ENCODE measurements at regions not wholly inside any gene's neighbourhood (a gene's known extent, or its start where the extent isn't known, plus 50 kb on each side); places are given as distances from the start of the nearest gene placed in this dataset.

- Histone ChIP-seq H3K9ac (ENCODE audit: low read length) (no peak overlapping the region), H3K27me3 (ENCODE audit: low read length) (no peaks in the 10 kb centered on the region), H3K4me3 (ENCODE audit: insufficient read depth, low read length, poor library complexity, severe bottlenecking) (no peak overlapping the region), H3K27ac (ENCODE audit: low read depth, low read length) (no peak overlapping the region), H3K9me3 (ENCODE audit: insufficient read depth, low read length) (no peaks in the 10 kb centered on the region), H3F3A (ENCODE audit: insufficient read depth) (no peaks in the 10 kb centered on the region), H3K79me2 (ENCODE audit: insufficient read depth, low read length) (no peaks in the 10 kb centered on the region), H3K4me2 (ENCODE audit: low read depth, low read length, poor library complexity, severe bottlenecking) (no peak overlapping the region), H3K36me3 (ENCODE audit: low read length) (no peaks in the 10 kb centered on the region), H2AFZ (ENCODE audit: low read depth, low read length, severe bottlenecking) (no peak overlapping the region), H3K9me2 (replicated peaks; ENCODE audit: insufficient read depth, low read length) (no peaks in the 10 kb centered on the region), H4K20me1 (ENCODE audit: low read depth, low read length) (no peaks in the 10 kb centered on the region)
- TF ChIP-seq CTCF (IDR thresholded peaks at IDR 0.05; ENCODE audit: insufficient read depth, low read length, poor library complexity, severe bottlenecking) (no peak), EZH2phosphoT487 (conservative IDR thresholded peaks at IDR 0.05; ENCODE audit: low read length) (no peak)
These were observed 199.8 kb downstream of the TMX1 start for GRCh38 chr14:51439896-51440295.

GRCh38 chr14:51441001-51441400 is 201.0 kb downstream of the TMX1 start:
- H4K20me1 ChIP-seq (ENCODE audit: low read depth, low read length), result no peaks in the 10 kb centered on the region
- no peaks in the 10 kb centered on the region for H3K79me2 ChIP-seq (ENCODE audit: insufficient read depth, low read length)
- H3F3A ChIP-seq (ENCODE audit: insufficient read depth), result no peaks in the 10 kb centered on the region
- no peaks in the 10 kb centered on the region for H3K9me3 ChIP-seq (ENCODE audit: insufficient read depth, low read length)
- no peak overlapping the region for H2AFZ ChIP-seq (ENCODE audit: low read depth, low read length, severe bottlenecking)
- TF ChIP-seq EZH2phosphoT487 (conservative IDR thresholded peaks at IDR 0.05; ENCODE audit: low read length) (no peak), CTCF (IDR thresholded peaks at IDR 0.05; ENCODE audit: insufficient read depth, low read length, poor library complexity, severe bottlenecking) (no peak)
- no peak overlapping the region for H3K9ac ChIP-seq (ENCODE audit: low read length)
- no peak overlapping the region for H3K4me3 ChIP-seq (ENCODE audit: insufficient read depth, low read length, poor library complexity, severe bottlenecking)
- H3K27me3 ChIP-seq (ENCODE audit: low read length), result no peaks in the 10 kb centered on the region
- H3K4me2 ChIP-seq (ENCODE audit: low read depth, low read length, poor library complexity, severe bottlenecking), result no peak overlapping the region
- no peaks in the 10 kb centered on the region for H3K9me2 ChIP-seq (replicated peaks; ENCODE audit: insufficient read depth, low read length)
- H3K36me3 ChIP-seq (ENCODE audit: low read length), result no peaks in the 10 kb centered on the region
- no peak overlapping the region for H3K27ac ChIP-seq (ENCODE audit: low read depth, low read length)

GRCh38 chr14:51442513-51443175 is 202.6 kb downstream of the TMX1 start:
- Histone ChIP-seq H3K27me3 (ENCODE audit: low read length) (no peaks in the 10 kb centered on the region), H3K36me3 (ENCODE audit: low read length) (no peaks in the 10 kb centered on the region), H3K27ac (ENCODE audit: low read depth, low read length) (no peak overlapping the region), H2AFZ (ENCODE audit: low read depth, low read length, severe bottlenecking) (no peak overlapping the region), H3K4me2 (ENCODE audit: low read depth, low read length, poor library complexity, severe bottlenecking) (no peak overlapping the region), H3K9me3 (ENCODE audit: insufficient read depth, low read length) (no peaks in the 10 kb centered on the region), H3K79me2 (ENCODE audit: insufficient read depth, low read length) (no peaks in the 10 kb centered on the region), H3K9ac (ENCODE audit: low read length) (no peak overlapping the region), H3K9me2 (replicated peaks; ENCODE audit: insufficient read depth, low read length) (no peaks in the 10 kb centered on the region), H3K4me3 (ENCODE audit: insufficient read depth, low read length, poor library complexity, severe bottlenecking) (no peak overlapping the region), H4K20me1 (ENCODE audit: low read depth, low read length) (no peaks in the 10 kb centered on the region), H3F3A (ENCODE audit: insufficient read depth) (no peaks in the 10 kb centered on the region)
- TF ChIP-seq EZH2phosphoT487 (conservative IDR thresholded peaks at IDR 0.05; ENCODE audit: low read length) (no peak), CTCF (IDR thresholded peaks at IDR 0.05; ENCODE audit: insufficient read depth, low read length, poor library complexity, severe bottlenecking) (no peak)
